ENCODE measurements at regions not wholly inside any gene's neighbourhood (a gene's known extent, or its start where the extent isn't known, plus 50 kb on each side); places are given as distances from the start of the nearest gene placed in this dataset.

DNA sequence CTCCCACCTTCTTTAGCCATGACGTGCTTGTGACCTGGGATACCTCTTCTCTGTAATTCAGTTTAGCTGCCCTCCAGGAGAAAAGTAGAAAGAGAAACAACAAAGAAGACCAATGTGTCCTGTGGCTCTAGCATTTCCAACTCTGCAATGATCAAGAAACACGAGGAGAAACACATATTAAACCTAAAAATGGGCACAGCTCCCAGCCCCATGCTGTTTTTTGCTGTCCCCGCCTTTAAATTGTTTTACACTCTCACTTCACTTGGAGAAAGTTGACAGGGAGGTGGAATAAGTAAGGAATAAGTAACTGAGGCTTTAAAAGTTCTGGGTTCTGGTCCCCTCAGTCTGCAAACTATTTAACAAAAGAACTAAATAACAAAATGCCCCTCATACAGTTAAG is 390.6 kb downstream of the TNS1 start:
- H3F3A ChIP-seq (ENCODE audit: control insufficient read depth, insufficient read depth) = no peaks in the 10 kb centered on the region
- no peak for TF ChIP-seq EZH2phosphoT487 (IDR thresholded peaks at IDR 0.05; ENCODE audit: borderline replicate concordance, low read length)
- TF ChIP-seq, protein P1, sequence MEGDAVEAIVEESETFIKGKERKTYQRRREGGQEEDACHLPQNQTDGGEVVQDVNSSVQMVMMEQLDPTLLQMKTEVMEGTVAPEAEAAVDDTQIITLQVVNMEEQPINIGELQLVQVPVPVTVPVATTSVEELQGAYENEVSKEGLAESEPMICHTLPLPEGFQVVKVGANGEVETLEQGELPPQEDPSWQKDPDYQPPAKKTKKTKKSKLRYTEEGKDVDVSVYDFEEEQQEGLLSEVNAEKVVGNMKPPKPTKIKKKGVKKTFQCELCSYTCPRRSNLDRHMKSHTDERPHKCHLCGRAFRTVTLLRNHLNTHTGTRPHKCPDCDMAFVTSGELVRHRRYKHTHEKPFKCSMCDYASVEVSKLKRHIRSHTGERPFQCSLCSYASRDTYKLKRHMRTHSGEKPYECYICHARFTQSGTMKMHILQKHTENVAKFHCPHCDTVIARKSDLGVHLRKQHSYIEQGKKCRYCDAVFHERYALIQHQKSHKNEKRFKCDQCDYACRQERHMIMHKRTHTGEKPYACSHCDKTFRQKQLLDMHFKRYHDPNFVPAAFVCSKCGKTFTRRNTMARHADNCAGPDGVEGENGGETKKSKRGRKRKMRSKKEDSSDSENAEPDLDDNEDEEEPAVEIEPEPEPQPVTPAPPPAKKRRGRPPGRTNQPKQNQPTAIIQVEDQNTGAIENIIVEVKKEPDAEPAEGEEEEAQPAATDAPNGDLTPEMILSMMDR (IDR thresholded peaks at IDR 0.05; ENCODE audit: low read depth, low read length, poor library complexity, severe bottlenecking) = no peak
- no peak overlapping the region for H3K27ac ChIP-seq (ENCODE audit: low read depth, low read length)
- H3K4me1 ChIP-seq (ENCODE audit: control insufficient read depth, low read length) = no peaks in the 10 kb centered on the region
- H3K79me2 ChIP-seq (ENCODE audit: control insufficient read depth, low read length) = no peaks in the 10 kb centered on the region
- H3K9me2 ChIP-seq (replicated peaks; ENCODE audit: control insufficient read depth, low read length) = no peaks in the 10 kb centered on the region
- peaks cover 10% of the 10 kb centered on the region for H3K27me3 ChIP-seq (ENCODE audit: control insufficient read depth, low read length)
- no peak overlapping the region for H3K4me3 ChIP-seq (ENCODE audit: low read length)
- no peaks in the 10 kb centered on the region for H3K9me3 ChIP-seq (ENCODE audit: control insufficient read depth, insufficient read depth, low read length)
- H3K36me3 ChIP-seq (ENCODE audit: control insufficient read depth, low read length) = no peaks in the 10 kb centered on the region
- no peak overlapping the region for H3K4me2 ChIP-seq (ENCODE audit: low read length)
- no peaks in the 10 kb centered on the region for H4K20me1 ChIP-seq (ENCODE audit: control insufficient read depth, insufficient read depth, low read depth, low read length)

DNA sequence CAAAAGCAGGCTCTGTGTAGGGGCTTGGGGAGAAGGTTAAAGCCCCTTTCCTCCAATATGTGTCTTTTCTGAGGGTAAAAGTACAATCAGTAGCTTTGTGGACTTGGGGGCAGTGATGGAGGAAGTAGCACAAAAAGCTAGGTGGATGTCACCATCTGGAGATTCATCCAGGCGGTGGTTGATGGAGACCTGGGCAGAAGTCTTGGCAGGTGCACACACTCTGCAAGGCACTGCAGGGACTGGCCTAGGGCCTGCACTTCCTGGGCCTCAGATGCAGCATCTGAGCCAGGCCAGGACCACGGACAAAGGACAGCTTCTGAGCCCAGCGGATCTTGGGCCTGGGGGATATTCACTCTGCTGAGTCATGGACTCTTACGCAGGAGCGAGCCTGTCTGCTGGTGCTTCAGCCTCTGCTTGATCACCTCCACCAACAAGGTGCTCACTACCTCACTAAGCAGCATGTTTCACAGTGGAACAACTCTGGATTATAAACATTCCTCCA is 391.1 kb downstream of the TNS1 start:
- Histone ChIP-seq H3K27ac (ENCODE audit: low read depth, low read length) (no peak overlapping the region), H3K27me3 (ENCODE audit: control insufficient read depth, low read length) (peaks cover 10% of the 10 kb centered on the region), H3K36me3 (ENCODE audit: control insufficient read depth, low read length) (no peaks in the 10 kb centered on the region), H3K4me1 (ENCODE audit: control insufficient read depth, low read length) (no peaks in the 10 kb centered on the region), H3K79me2 (ENCODE audit: control insufficient read depth, low read length) (no peaks in the 10 kb centered on the region), H3K4me3 (ENCODE audit: low read length) (no peak overlapping the region), H3F3A (ENCODE audit: control insufficient read depth, insufficient read depth) (no peaks in the 10 kb centered on the region), H4K20me1 (ENCODE audit: control insufficient read depth, insufficient read depth, low read depth, low read length) (no peaks in the 10 kb centered on the region), H3K9me2 (replicated peaks; ENCODE audit: control insufficient read depth, low read length) (no peaks in the 10 kb centered on the region), H3K4me2 (ENCODE audit: low read length) (no peak overlapping the region), H3K9me3 (ENCODE audit: control insufficient read depth, insufficient read depth, low read length) (no peaks in the 10 kb centered on the region)
- TF ChIP-seq, protein P1 (IDR thresholded peaks at IDR 0.05; ENCODE audit: low read depth, low read length, poor library complexity, severe bottlenecking) = no peak
- TF ChIP-seq EZH2phosphoT487 (IDR thresholded peaks at IDR 0.05; ENCODE audit: borderline replicate concordance, low read length) = no peak

DNA sequence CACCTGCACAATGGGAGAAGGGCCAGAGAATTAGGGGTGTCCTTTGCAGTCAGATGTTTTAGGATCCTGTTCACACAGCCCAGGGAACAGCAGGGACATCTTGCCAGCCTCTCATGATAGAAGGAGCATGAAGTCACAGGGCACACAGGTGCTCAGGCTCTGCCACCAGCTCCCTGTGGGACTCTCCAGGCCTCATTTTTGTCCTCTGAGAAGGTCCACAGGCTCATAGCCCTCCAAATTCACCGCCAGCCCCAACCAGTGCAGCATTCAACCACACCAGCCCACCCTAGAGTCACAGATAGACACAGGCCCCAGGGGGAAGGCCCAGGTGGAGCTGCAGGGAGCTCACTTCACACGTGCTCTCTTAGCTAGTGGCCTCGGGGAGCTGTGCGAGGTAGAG is 391.7 kb downstream of the TNS1 start:
- Histone ChIP-seq H3K4me2 (ENCODE audit: low read length) (no peak overlapping the region), H3K36me3 (ENCODE audit: control insufficient read depth, low read length) (no peaks in the 10 kb centered on the region), H3K4me3 (ENCODE audit: low read length) (no peak overlapping the region), H3K9me2 (replicated peaks; ENCODE audit: control insufficient read depth, low read length) (no peaks in the 10 kb centered on the region), H3K27me3 (ENCODE audit: control insufficient read depth, low read length) (peaks cover 7% of the 10 kb centered on the region), H3K79me2 (ENCODE audit: control insufficient read depth, low read length) (no peaks in the 10 kb centered on the region), H3K4me1 (ENCODE audit: control insufficient read depth, low read length) (no peaks in the 10 kb centered on the region), H3K27ac (ENCODE audit: low read depth, low read length) (no peak overlapping the region), H4K20me1 (ENCODE audit: control insufficient read depth, insufficient read depth, low read depth, low read length) (no peaks in the 10 kb centered on the region), H3F3A (ENCODE audit: control insufficient read depth, insufficient read depth) (no peaks in the 10 kb centered on the region), H3K9me3 (ENCODE audit: control insufficient read depth, insufficient read depth, low read length) (no peaks in the 10 kb centered on the region)
- TF ChIP-seq, protein P1 (IDR thresholded peaks at IDR 0.05; ENCODE audit: low read depth, low read length, poor library complexity, severe bottlenecking) = no peak
- no peak for TF ChIP-seq EZH2phosphoT487 (IDR thresholded peaks at IDR 0.05; ENCODE audit: borderline replicate concordance, low read length)

Measured in DOHH2 (cell line).